ENCODE measurements at regions not wholly inside any gene's neighbourhood (a gene's known extent, or its start where the extent isn't known, plus 50 kb on each side); places are given as distances from the start of the nearest gene placed in this dataset.

- no peak for TF ChIP-seq POLR2A (IDR thresholded peaks at IDR 0.05)
- no peak for TF ChIP-seq CTCF (IDR thresholded peaks at IDR 0.05)
- no peak overlapping the region for H3K27ac ChIP-seq
- no peaks in the 10 kb centered on the region for H3K27me3 ChIP-seq
- WGBS, 2 donors, result 85 to 92% methylated on average over 3 of the region's 3 CpGs
- no peaks in the 10 kb centered on the region for H3K4me1 ChIP-seq
- H3K36me3 ChIP-seq, result no peaks in the 10 kb centered on the region
- no peaks in the 10 kb centered on the region for H3K9me3 ChIP-seq
- intact Hi-C loops (cut with DNase I), result no loop called here
- DNase-seq, result no peak
- H3K4me3 ChIP-seq (replicated peaks in 1 of 3), result no peak overlapping the region
Observed at GRCh38 chr4:57370691-57371090, 260.5 kb upstream of the IGFBP7 start.

- intact Hi-C loops (cut with DNase I), result no loop called here
- no peak overlapping the region for H3K27ac ChIP-seq
- no peak overlapping the region for H3K4me3 ChIP-seq (replicated peaks in 1 of 3)
- WGBS, 2 donors, result 86 to 95% methylated on average over 1 of the region's 1 CpG
- no peaks in the 10 kb centered on the region for H3K36me3 ChIP-seq
- no peaks in the 10 kb centered on the region for H3K27me3 ChIP-seq
- H3K4me1 ChIP-seq, result no peaks in the 10 kb centered on the region
- TF ChIP-seq POLR2A (IDR thresholded peaks at IDR 0.05) (no peak), CTCF (IDR thresholded peaks at IDR 0.05) (no peak)
- DNase-seq, result no peak
- H3K9me3 ChIP-seq, result no peaks in the 10 kb centered on the region
Observed at GRCh38 chr4:57369446-57369845, 259.3 kb upstream of the IGFBP7 start.

- Histone ChIP-seq H3K36me3 (no peaks in the 10 kb centered on the region), H3K4me3 (replicated peaks in 1 of 3) (no peak overlapping the region), H3K27me3 (no peaks in the 10 kb centered on the region), H3K4me1 (no peaks in the 10 kb centered on the region), H3K27ac (no peak overlapping the region), H3K9me3 (no peaks in the 10 kb centered on the region)
- intact Hi-C loops (cut with DNase I), result no loop called here
- 96 to 100% methylated on average over 1 of the region's 1 CpG for WGBS, 2 donors
- DNase-seq, result no peak
- no peak for TF ChIP-seq POLR2A (IDR thresholded peaks at IDR 0.05)
- TF ChIP-seq CTCF (IDR thresholded peaks at IDR 0.05), result no peak
Observed at GRCh38 chr4:57364255-57364654, 254.1 kb upstream of the IGFBP7 start.

GRCh38 chr4:57363346-57363745, 253.2 kb upstream of the IGFBP7 start:
- H3K27ac ChIP-seq, result no peak overlapping the region
- intact Hi-C loops (cut with DNase I), result no loop called here
- no peaks in the 10 kb centered on the region for H3K36me3 ChIP-seq
- H3K4me3 ChIP-seq (replicated peaks in 1 of 3), result no peak overlapping the region
- H3K27me3 ChIP-seq, result no peaks in the 10 kb centered on the region
- 28 to 49% methylated on average over 1 of the region's 1 CpG for WGBS, 2 donors
- no peak for DNase-seq
- TF ChIP-seq POLR2A (IDR thresholded peaks at IDR 0.05), result no peak
- TF ChIP-seq CTCF (IDR thresholded peaks at IDR 0.05), result no peak
- H3K9me3 ChIP-seq, result no peaks in the 10 kb centered on the region
- no peaks in the 10 kb centered on the region for H3K4me1 ChIP-seq

GRCh38 chr4:57360681-57361080, 250.5 kb upstream of the IGFBP7 start:
- intact Hi-C loops (cut with DNase I), result no loop called here
- Histone ChIP-seq H3K4me1 (no peaks in the 10 kb centered on the region), H3K36me3 (no peaks in the 10 kb centered on the region), H3K27me3 (no peaks in the 10 kb centered on the region), H3K27ac (no peak overlapping the region), H3K4me3 (replicated peaks in 1 of 3) (no peak overlapping the region), H3K9me3 (no peaks in the 10 kb centered on the region)
- no peak for DNase-seq
- WGBS, 2 donors, result 64% methylated on average over 2 of the region's 2 CpGs
- TF ChIP-seq CTCF (IDR thresholded peaks at IDR 0.05) (no peak), POLR2A (IDR thresholded peaks at IDR 0.05) (no peak)
